Fibroblast of pulmonary artery (primary cell): ENCODE measurements at regions not wholly inside any gene's neighbourhood (a gene's known extent, or its start where the extent isn't known, plus 50 kb on each side); places are given as distances from the start of the nearest gene placed in this dataset.

Experiments used
- DNase-seq: peaks from one replicate; pipeline ENCODE4 v3.0.0-alpha.2; 2010; ENCODE audit warnings: low read depth
- H3K4me3 ChIP-seq: replicated peaks from 2 replicates; pipeline ENCODE4 v1.5.1; 2011; ENCODE audit warnings: low read depth, mild to moderate bottlenecking, control low read depth, low read length, moderate library complexity
- CTCF ChIP-seq: IDR thresholded peaks from 2 replicates; pipeline ENCODE4 v1.5.1; 2011; ENCODE audit warnings: mild to moderate bottlenecking, control low read depth, low read length, inconsistent platforms; ENCODE audit errors: missing control alignments

GRCh38 chr3:130626049-130626448 is 109.1 kb downstream of the COL6A6 start:
- TF ChIP-seq CTCF: no peak
- H3K4me3 ChIP-seq: no peak overlapping the region
- peak; percentile 13 for DNase-seq

GRCh38 chr3:130627143-130627855 is 110.3 kb downstream of the COL6A6 start:
- H3K4me3 ChIP-seq: no peak overlapping the region
- DNase-seq: no peak
- no peak for TF ChIP-seq CTCF

GRCh38 chr3:130627882-130628281 is 110.9 kb downstream of the COL6A6 start:
- no peak for DNase-seq
- no peak overlapping the region for H3K4me3 ChIP-seq
- no peak for TF ChIP-seq CTCF
